Psoas muscle (tissue), 7 donors: ENCODE measurements at regions not wholly inside any gene's neighbourhood (a gene's known extent, or its start where the extent isn't known, plus 50 kb on each side); places are given as distances from the start of the nearest gene placed in this dataset.
A peak's percentile ranks its signal among the peaks of the same experiment; 100 is the strongest.
"Not testable (repeated sequence)": the region's sequence is repeated elsewhere in the genome, so short reads cannot be mapped to it uniquely, and the experiment has no call there.

Experiments used
- ATAC-seq, 4 donors: fragments of 200-7000 bp; cut with Tn5 transposase; one replicate each; pipeline ENCODE4 v1.9.1; 2020; ENCODE audit warnings: moderate library complexity in 3 of 4, mild to moderate bottlenecking in 2 of 4
- DNase-seq, 2 donors: peaks; one replicate each; pipeline ENCODE4 v3.0.0-alpha.2; 2020
- H3K27ac ChIP-seq: fragments of 200-600 bp; one replicate; pipeline ENCODE4 v1.8.0; 2022
- H3K27me3 ChIP-seq, 3 donors: fragments of 200-600 bp in 1 of 3; one replicate each; pipeline versions ENCODE4 v1.6.1 to v1.8.0; 2013 to 2022; ENCODE audit warnings: low read length in 2 of 3, mild to moderate bottlenecking in 2 of 3, moderate library complexity in 1 of 3; ENCODE audit not compliant: insufficient read depth in 3 of 3
- H3K36me3 ChIP-seq, 2 donors: fragments of 200-600 bp in 1 of 2; one replicate each; pipeline versions ENCODE4 v1.6.1 to v1.8.0; 2013 to 2022; ENCODE audit warnings: low read depth in 1 of 2, mild to moderate bottlenecking in 1 of 2, moderate library complexity in 1 of 2; ENCODE audit not compliant: insufficient read depth in 1 of 2
- H3K4me1 ChIP-seq: fragments of 200-600 bp; one replicate; pipeline ENCODE4 v1.8.0; 2022
- H3K4me3 ChIP-seq: fragments of 200-600 bp; one replicate; pipeline ENCODE4 v1.8.0; 2022; ENCODE audit warnings: mild to moderate bottlenecking
- H3K9me3 ChIP-seq: fragments of 200-600 bp; one replicate; pipeline ENCODE4 v1.8.0; 2022
- WGBS, 3 donors: extraction: QIAGEN DNeasy Blood & Tissue Kit; methylation state at CpG; one replicate each; pipeline versions ENCODE4 v1.1.6 to v1.1.7; 2013; 5-methylcytosine and 5-hydroxymethylcytosine counted together
- intact Hi-C, 2 donors: fragments of 100-400 bp; cut with DNase I; formaldehyde crosslinking; loops; one replicate each; pipeline versions ENCODE4 v1.11.0 to v1.14.2; 2022
- TF ChIP-seq, protein P1 (sequence below): fragments of 200-600 bp; IDR thresholded peaks from one replicate; pipeline ENCODE4 v1.8.0; 2022; ENCODE audit warnings: antibody characterized with exemption
- donor health status: healthy with polysubstance abuse.
- donor health status: DM: no; HTN: no; CAD: no; lungs with moderate emphysema.
- donor health status: Bipolar disorder and iron deficiency.
- donor health status: healthy.
- donor health status: DM: yes; HTN: yes; CAD: no.
- donor health status: DM: no; HTN: no; CAD: no.
- donor health status: DM: yes; HTN: yes; CAD: no.

DNA sequence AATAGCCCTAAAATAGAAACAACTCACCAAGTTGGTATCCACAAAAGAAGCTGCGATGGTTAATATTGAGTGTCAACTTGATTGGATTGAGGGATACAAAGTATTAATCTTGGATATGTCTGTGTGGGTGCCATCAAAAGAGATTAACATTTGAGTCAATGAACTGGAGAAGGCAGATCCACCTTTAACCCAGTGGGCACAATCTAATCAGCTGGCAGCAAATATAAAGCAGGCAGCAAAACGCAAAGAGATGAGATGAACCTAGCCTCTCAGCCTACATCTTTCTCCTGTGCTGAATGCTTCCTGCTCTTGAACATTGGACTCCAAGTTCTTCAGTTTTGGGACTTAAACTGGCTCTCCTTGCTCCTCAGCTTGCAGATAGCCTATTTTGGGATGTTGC is 277.6 kb upstream of the RAI14 start:
- H3K4me1 ChIP-seq, H3K27ac ChIP-seq, H3K27me3 ChIP-seq, intact Hi-C loops, H3K36me3 ChIP-seq, H3K9me3 ChIP-seq, DNase-seq, ATAC-seq, H3K4me3 ChIP-seq: not testable (repeated sequence)
- 67 to 89% (median 86%) methylated on average over 2 of the region's 2 CpGs for WGBS, 3 donors

DNA sequence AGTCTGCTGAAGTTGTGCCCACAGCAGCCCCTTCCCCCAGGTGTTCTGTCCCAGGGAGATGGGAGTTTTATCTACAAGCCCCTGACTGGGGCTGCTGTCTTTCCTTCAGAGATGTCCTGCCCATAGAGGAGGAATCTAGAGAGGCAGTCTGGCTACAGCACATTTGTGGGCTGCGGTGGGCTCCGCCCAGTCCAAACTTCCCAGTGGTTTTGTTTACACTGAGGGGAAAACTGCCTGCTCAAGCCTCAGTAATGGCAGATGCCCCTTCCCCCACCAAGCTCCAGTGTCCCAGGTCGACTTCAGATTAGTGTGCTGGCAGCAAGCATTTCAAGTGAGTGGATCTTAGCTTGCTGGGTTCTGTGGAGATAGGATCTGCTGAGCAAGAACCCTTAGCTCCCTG is 267.4 kb upstream of the RAI14 start:
- DNase-seq, H3K4me3 ChIP-seq, H3K27ac ChIP-seq, H3K36me3 ChIP-seq, H3K27me3 ChIP-seq, H3K4me1 ChIP-seq, intact Hi-C loops, ATAC-seq, H3K9me3 ChIP-seq: not testable (repeated sequence)
- WGBS, 3 donors: 46 to 65% (median 63%) methylated on average over 3 of the region's 3 CpGs

- no peaks in the 10 kb centered on the region for H3K36me3 ChIP-seq
- TF ChIP-seq, protein P1, sequence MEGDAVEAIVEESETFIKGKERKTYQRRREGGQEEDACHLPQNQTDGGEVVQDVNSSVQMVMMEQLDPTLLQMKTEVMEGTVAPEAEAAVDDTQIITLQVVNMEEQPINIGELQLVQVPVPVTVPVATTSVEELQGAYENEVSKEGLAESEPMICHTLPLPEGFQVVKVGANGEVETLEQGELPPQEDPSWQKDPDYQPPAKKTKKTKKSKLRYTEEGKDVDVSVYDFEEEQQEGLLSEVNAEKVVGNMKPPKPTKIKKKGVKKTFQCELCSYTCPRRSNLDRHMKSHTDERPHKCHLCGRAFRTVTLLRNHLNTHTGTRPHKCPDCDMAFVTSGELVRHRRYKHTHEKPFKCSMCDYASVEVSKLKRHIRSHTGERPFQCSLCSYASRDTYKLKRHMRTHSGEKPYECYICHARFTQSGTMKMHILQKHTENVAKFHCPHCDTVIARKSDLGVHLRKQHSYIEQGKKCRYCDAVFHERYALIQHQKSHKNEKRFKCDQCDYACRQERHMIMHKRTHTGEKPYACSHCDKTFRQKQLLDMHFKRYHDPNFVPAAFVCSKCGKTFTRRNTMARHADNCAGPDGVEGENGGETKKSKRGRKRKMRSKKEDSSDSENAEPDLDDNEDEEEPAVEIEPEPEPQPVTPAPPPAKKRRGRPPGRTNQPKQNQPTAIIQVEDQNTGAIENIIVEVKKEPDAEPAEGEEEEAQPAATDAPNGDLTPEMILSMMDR: no peak
- no peak for ATAC-seq
- no peak overlapping the region for H3K4me3 ChIP-seq
- H3K4me1 ChIP-seq: no peaks in the 10 kb centered on the region
- no peaks in the 10 kb centered on the region for H3K9me3 ChIP-seq
- no peaks in the 10 kb centered on the region for H3K27me3 ChIP-seq
- H3K27ac ChIP-seq: no peak overlapping the region
- no peak for DNase-seq
- intact Hi-C loops: no loop called here
These were observed 246.8 kb upstream of the RAI14 start for GRCh38 chr5:34409373-34409772.

DNA sequence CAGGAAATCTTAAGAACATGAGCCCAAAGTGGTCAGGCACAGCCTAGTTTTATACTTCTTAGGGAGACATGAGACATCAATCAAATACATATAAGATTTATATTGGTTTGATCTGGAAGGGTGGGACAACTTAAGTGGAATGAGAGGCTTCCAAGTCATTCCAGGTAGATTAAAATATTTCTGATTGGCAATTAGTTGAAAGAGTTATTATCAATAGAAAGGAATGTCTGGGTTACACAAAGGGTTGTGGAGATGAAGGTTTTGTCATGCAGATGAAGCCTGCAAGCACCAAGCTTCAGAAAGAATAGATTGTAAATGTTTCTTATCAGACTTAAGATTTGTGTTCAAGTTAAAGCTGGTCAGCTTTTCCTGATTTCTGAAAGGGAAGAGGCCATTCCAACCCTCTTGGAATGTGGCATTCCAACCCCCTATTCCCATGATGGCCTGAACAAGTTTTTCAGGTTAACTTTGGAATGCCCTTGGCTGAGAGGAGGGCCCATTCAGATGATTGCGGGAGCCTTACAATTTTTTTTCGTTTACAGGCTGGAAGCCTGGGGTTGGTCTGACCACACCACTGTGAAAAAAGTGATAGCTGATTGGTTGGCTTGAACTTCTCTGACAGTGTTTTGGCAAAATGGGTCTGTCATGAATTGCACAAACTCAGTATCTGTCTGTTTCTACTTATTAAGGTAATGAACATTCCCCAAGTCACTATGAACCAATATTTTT is 245.6 kb upstream of the RAI14 start:
- H3K36me3 ChIP-seq: no peaks in the 10 kb centered on the region
- intact Hi-C loops: no loop called here
- H3K27me3 ChIP-seq: no peaks in the 10 kb centered on the region
- WGBS, 3 donors: 58 to 83% (median 66%) methylated on average over 2 of the region's 2 CpGs
- H3K4me3 ChIP-seq: no peak overlapping the region
- no peaks in the 10 kb centered on the region for H3K4me1 ChIP-seq
- no peak overlapping the region for H3K27ac ChIP-seq
- no peaks in the 10 kb centered on the region for H3K9me3 ChIP-seq
- TF ChIP-seq, protein P1: no peak
- peak in 2 of 4 donors; percentile 23 to 29 for ATAC-seq
- no peak for DNase-seq

DNA sequence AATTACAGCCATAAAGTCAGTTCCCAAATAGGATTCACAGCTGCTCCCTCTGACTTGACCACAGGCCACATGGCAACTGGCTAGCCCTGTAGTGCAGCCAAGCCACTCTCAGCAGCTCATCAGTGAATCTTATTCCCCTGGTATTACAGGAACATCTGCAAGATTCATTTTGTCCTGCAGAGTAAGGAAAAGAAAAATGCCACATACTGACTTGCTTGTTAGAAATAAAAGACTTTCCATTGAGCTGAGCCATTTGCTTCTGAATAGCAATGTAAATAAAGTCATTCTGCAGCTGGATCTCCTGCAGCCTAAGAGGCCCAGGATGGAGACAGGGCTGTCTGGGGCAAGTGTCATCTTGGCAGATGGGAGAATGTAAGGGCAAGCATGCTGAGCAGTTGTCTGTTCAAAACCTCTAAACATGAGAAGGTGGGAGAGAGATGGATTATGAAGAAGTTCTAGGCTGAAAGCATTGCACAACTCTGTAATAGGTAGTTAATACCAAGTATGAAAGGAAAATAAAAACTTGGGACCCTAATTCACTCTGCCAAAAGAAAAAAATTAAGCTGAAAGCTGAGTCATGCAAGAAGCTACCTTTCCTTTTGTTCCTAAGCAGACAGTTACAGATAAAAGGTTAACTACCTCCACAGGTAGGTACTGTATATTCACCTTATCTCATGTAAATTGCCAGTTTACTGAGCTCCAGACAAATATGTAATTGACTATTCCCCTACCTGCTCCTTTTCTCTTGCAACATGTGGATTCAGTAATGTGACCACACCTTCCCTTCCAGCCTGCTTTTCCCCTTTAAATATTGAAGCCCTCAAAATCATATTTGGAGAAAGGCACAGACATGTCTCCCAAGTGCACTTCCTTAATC is 244.4 kb upstream of the RAI14 start:
- no peak for DNase-seq

More for the DNA sequence above, 244.4 kb upstream of the RAI14 start:
- H3K9me3 ChIP-seq: no peaks in the 10 kb centered on the region
- no peaks in the 10 kb centered on the region for H3K4me1 ChIP-seq
- H3K4me3 ChIP-seq: no peak overlapping the region
- H3K27me3 ChIP-seq: no peaks in the 10 kb centered on the region
- ATAC-seq: peak in 3 of 4 donors; percentile 31 to 34 (median 33)
- intact Hi-C loops: no loop called here
- TF ChIP-seq, protein P1: no peak
- no peak overlapping the region for H3K27ac ChIP-seq
- H3K36me3 ChIP-seq: no peaks in the 10 kb centered on the region
